AG04450 (cell line): ENCODE measurements at regions not wholly inside any gene's neighbourhood (a gene's known extent, or its start where the extent isn't known, plus 50 kb on each side); places are given as distances from the start of the nearest gene placed in this dataset.

ENCODE experiments used
- CTCF ChIA-PET: fragments of 300-600, 350-600 bp; formaldehyde crosslinking; extraction: SDS; loops from one replicate; lab custom pipeline; 2022; ENCODE audit warnings: antibody characterized with exemption, inconsistent platforms; lab: Charles Lee
- POLR2A ChIA-PET: fragments of 350-600 bp; formaldehyde crosslinking; extraction: SDS; loops from one replicate; lab custom pipeline; 2021; ENCODE audit warnings: antibody characterized with exemption, inconsistent platforms; lab: Yijun Ruan, JAX
- DNase-seq: peaks from one replicate; pipeline ENCODE4 v3.0.0-alpha.2; 2011; ENCODE audit warnings: low read depth, low spot score
- H3K27ac ChIP-seq: one replicate; pipeline ENCODE4 v1.5.1; 2012; ENCODE audit warnings: low read depth, low read length, control low read depth
- H3K27me3 ChIP-seq: one replicate; pipeline ENCODE4 v1.6.0; 2012; ENCODE audit warnings: low read length; ENCODE audit not compliant: control insufficient read depth, insufficient read depth
- H3K4me3 ChIP-seq: 2 replicates; pipeline ENCODE4 v1.5.1; 2011; ENCODE audit warnings: mild to moderate bottlenecking, low read depth, low read length, control low read depth
- H3K9me3 ChIP-seq: 2 replicates; pipeline ENCODE4 v1.5.1; 2012; ENCODE audit warnings: low read length; ENCODE audit not compliant: control insufficient read depth, insufficient read depth
- CTCF ChIP-seq: IDR thresholded peaks from 2 replicates; pipeline ENCODE4 v1.5.1; 2011; ENCODE audit warnings: low read depth, low read length, control low read depth, inconsistent platforms

GRCh38 chr2:150729495-150729955 is 242.1 kb upstream of the RND3 start:
- Histone ChIP-seq H3K27ac (no peak overlapping the region), H3K27me3 (no peaks in the 10 kb centered on the region), H3K4me3 (no peak overlapping the region), H3K9me3 (peaks cover 3% of the 10 kb centered on the region; the same call in 1 of the 2 replicates)
- ChIA-PET CTCF (no interaction called here), POLR2A (no interaction called here)
- TF ChIP-seq CTCF, result no peak
- DNase-seq, result no peak

- TF ChIP-seq CTCF, result no peak
- CTCF ChIA-PET, result no interaction called here
- Histone ChIP-seq H3K27ac (no peak overlapping the region), H3K27me3 (no peaks in the 10 kb centered on the region), H3K4me3 (no peak overlapping the region), H3K9me3 (no peaks in the 10 kb centered on the region)
- POLR2A ChIA-PET, result no interaction called here
- no peak for DNase-seq
Measured at GRCh38 chr2:150718280-150718679, 230.8 kb upstream of the RND3 start.

GRCh38 chr2:150716186-150716585 is 228.7 kb upstream of the RND3 start:
- Histone ChIP-seq H3K4me3 (no peak overlapping the region), H3K27me3 (no peaks in the 10 kb centered on the region), H3K27ac (no peak overlapping the region), H3K9me3 (no peaks in the 10 kb centered on the region)
- POLR2A ChIA-PET, result no interaction called here
- CTCF ChIA-PET, result no interaction called here
- TF ChIP-seq CTCF, result no peak
- no peak for DNase-seq

- no peak overlapping the region for H3K27ac ChIP-seq
- no peaks in the 10 kb centered on the region for H3K27me3 ChIP-seq
- CTCF ChIA-PET, result no interaction called here
- no peak for DNase-seq
- TF ChIP-seq CTCF, result no peak
- H3K9me3 ChIP-seq, result no peaks in the 10 kb centered on the region
- POLR2A ChIA-PET, result no interaction called here
- no peak overlapping the region for H3K4me3 ChIP-seq
Measured at GRCh38 chr2:150715501-150715900, 228.0 kb upstream of the RND3 start.

DNA sequence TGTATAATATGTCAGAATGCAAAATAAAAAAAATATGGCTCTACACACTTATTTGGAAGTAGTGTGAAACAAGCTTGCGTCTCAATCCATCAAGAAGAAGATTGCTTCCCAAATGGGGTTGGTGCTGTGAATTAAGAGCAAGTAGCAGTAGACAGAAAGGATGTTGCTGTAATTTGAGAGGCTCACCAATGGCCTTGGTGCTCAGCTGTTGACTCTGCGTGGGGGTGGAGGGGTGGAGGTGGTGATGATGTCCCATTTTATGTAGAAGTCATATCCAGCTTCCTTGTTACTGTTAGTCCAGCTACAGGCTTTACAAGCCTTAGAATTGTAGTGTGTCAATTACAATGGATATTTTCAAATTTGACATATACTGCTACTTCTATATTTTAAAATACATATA is 223.4 kb upstream of the RND3 start:
- no peak overlapping the region for H3K4me3 ChIP-seq
- H3K9me3 ChIP-seq, result no peaks in the 10 kb centered on the region
- H3K27me3 ChIP-seq, result no peaks in the 10 kb centered on the region
- no peak overlapping the region for H3K27ac ChIP-seq
- no peak for TF ChIP-seq CTCF
- DNase-seq, result no peak
- ChIA-PET POLR2A (no interaction called here), CTCF (no interaction called here)
